Breast epithelium (tissue), 4 donors: ENCODE measurements at regions not wholly inside any gene's neighbourhood (a gene's known extent, or its start where the extent isn't known, plus 50 kb on each side); places are given as distances from the start of the nearest gene placed in this dataset.

Source experiments
- DNase-seq, 2 donors: peaks; one replicate each; pipeline ENCODE4 v3.0.0-alpha.2; 2019; ENCODE audit warnings: low spot score in 2 of 2
- H3K27ac ChIP-seq, 2 donors: fragments of 200-600 bp; sonication (generic) in 1 of 2; one replicate each; pipeline ENCODE4 v1.5.1; 2016 to 2019; ENCODE audit warnings: mild to moderate bottlenecking in 1 of 2
- H3K27me3 ChIP-seq, 2 donors: fragments of 200-600 bp; sonication (generic) in 1 of 2; one replicate each; pipeline versions ENCODE4 v1.5.1 to v1.6.0; 2017 to 2019; ENCODE audit warnings: control low read depth in 1 of 2, mild to moderate bottlenecking in 1 of 2
- H3K36me3 ChIP-seq: fragments of 200-600 bp; one replicate; pipeline ENCODE4 v1.5.1; 2019
- H3K4me1 ChIP-seq, 2 donors: fragments of 200-600 bp; sonication (generic); one replicate each; pipeline ENCODE4 v1.5.1; 2016 to 2019; ENCODE audit warnings: control low read depth in 1 of 2
- H3K4me3 ChIP-seq, 3 donors: fragments of 200-600 bp; sonication (generic); 1 replicate in 2 of 3; 2 replicates in 1 of 3; pipeline ENCODE4 v1.5.1; 2016 to 2019; ENCODE audit warnings: mild to moderate bottlenecking in 3 of 3, moderate library complexity in 2 of 3
- H3K9me3 ChIP-seq, 2 donors: fragments of 200-600 bp; sonication (generic) in 1 of 2; one replicate each; pipeline ENCODE4 v1.5.1; 2016 to 2019; ENCODE audit warnings: control low read depth in 1 of 2
- CTCF ChIP-seq, 3 donors: fragments of 450-650 bp; IDR thresholded peaks; one replicate each; pipeline ENCODE4 v1.5.1; 2016 to 2017; ENCODE audit warnings: antibody characterized with exemption in 3 of 3, mild to moderate bottlenecking in 3 of 3, moderate library complexity in 3 of 3
- POLR2A ChIP-seq: fragments of 450-650 bp; IDR thresholded peaks from one replicate; pipeline ENCODE4 v1.6.1; 2016; ENCODE audit warnings: antibody characterized with exemption, mild to moderate bottlenecking, moderate library complexity
- POLR2AphosphoS5 ChIP-seq, 3 donors: sonication (generic); formaldehyde crosslinking; IDR thresholded peaks; one replicate each; pipeline ENCODE4 v1.6.1; 2017; ENCODE audit warnings: antibody characterized with exemption in 3 of 3
- intact Hi-C: fragments of 100-400 bp; cut with DNase I; formaldehyde crosslinking; loops from one replicate; pipeline ENCODE4 v1.15.1; 2023; ENCODE audit warnings: low total_unique reads

- intact Hi-C loops: loop anchor here (5.0 kb wide), 1 partner anchor 924 kb away; no protein-coding TSS in a partner anchor
- Histone ChIP-seq H3K9me3 (no peaks in the 10 kb centered on the region), H3K4me3 (no peak overlapping the region), H3K4me1 (no peaks in the 10 kb centered on the region), H3K27me3 (no peaks in the 10 kb centered on the region), H3K36me3 (no peaks in the 10 kb centered on the region), H3K27ac (no peak overlapping the region)
- TF ChIP-seq POLR2A (no peak), POLR2AphosphoS5 (IDR thresholded peaks at IDR 0.05) (no peak), CTCF (IDR thresholded peaks at IDR 0.05) (no peak)
- no peak for DNase-seq
Observed at GRCh38 chr2:56088411-56088810, 95.4 kb upstream of the CCDC85A start.

GRCh38 chr2:56089931-56090330 is 93.9 kb upstream of the CCDC85A start:
- H3K27me3 ChIP-seq: no peaks in the 10 kb centered on the region
- no peak overlapping the region for H3K4me3 ChIP-seq
- DNase-seq: no peak
- H3K4me1 ChIP-seq: no peaks in the 10 kb centered on the region
- no peaks in the 10 kb centered on the region for H3K9me3 ChIP-seq
- intact Hi-C loops: loop anchor here (5.0 kb wide), 1 partner anchor 922 kb away; no protein-coding TSS in a partner anchor
- no peaks in the 10 kb centered on the region for H3K36me3 ChIP-seq
- TF ChIP-seq POLR2A (no peak), CTCF (IDR thresholded peaks at IDR 0.05) (no peak), POLR2AphosphoS5 (IDR thresholded peaks at IDR 0.05) (no peak)
- H3K27ac ChIP-seq: no peak overlapping the region

GRCh38 chr2:56099963-56100362 is 83.8 kb upstream of the CCDC85A start:
- TF ChIP-seq CTCF (IDR thresholded peaks at IDR 0.05): no peak
- no peak for TF ChIP-seq POLR2A
- no peak for TF ChIP-seq POLR2AphosphoS5 (IDR thresholded peaks at IDR 0.05)
- Histone ChIP-seq H3K27ac (no peak overlapping the region), H3K9me3 (no peaks in the 10 kb centered on the region), H3K27me3 (no peaks in the 10 kb centered on the region), H3K4me1 (no peaks in the 10 kb centered on the region), H3K36me3 (no peaks in the 10 kb centered on the region), H3K4me3 (no peak overlapping the region)
- intact Hi-C loops: no loop called here
- no peak for DNase-seq

GRCh38 chr2:56100791-56101312 is 82.9 kb upstream of the CCDC85A start:
- H3K27me3 ChIP-seq: no peaks in the 10 kb centered on the region
- no peak overlapping the region for H3K4me3 ChIP-seq
- H3K36me3 ChIP-seq: no peaks in the 10 kb centered on the region
- no peak overlapping the region for H3K27ac ChIP-seq
- no peaks in the 10 kb centered on the region for H3K9me3 ChIP-seq
- no peaks in the 10 kb centered on the region for H3K4me1 ChIP-seq
- intact Hi-C loops: no loop called here
- TF ChIP-seq CTCF (IDR thresholded peaks at IDR 0.05): no peak
- no peak for TF ChIP-seq POLR2AphosphoS5 (IDR thresholded peaks at IDR 0.05)
- TF ChIP-seq POLR2A: no peak
- no peak for DNase-seq

GRCh38 chr2:56102098-56102497 is 81.7 kb upstream of the CCDC85A start:
- no peaks in the 10 kb centered on the region for H3K4me1 ChIP-seq
- no peak for TF ChIP-seq CTCF (IDR thresholded peaks at IDR 0.05)
- no peak for TF ChIP-seq POLR2AphosphoS5 (IDR thresholded peaks at IDR 0.05)
- TF ChIP-seq POLR2A: no peak
- no peak for DNase-seq
- H3K27ac ChIP-seq: no peak overlapping the region
- H3K27me3 ChIP-seq: no peaks in the 10 kb centered on the region
- intact Hi-C loops: no loop called here
- H3K9me3 ChIP-seq: no peaks in the 10 kb centered on the region
- H3K4me3 ChIP-seq: no peak overlapping the region
- H3K36me3 ChIP-seq: no peaks in the 10 kb centered on the region
